Iris pigment epithelial cell (primary cell): ENCODE measurements at regions not wholly inside any gene's neighbourhood (a gene's known extent, or its start where the extent isn't known, plus 50 kb on each side); places are given as distances from the start of the nearest gene placed in this dataset.

ENCODE experiments used
- DNase-seq: peaks from one replicate; pipeline ENCODE4 v3.0.0-alpha.2; 2011; ENCODE audit warnings: low read depth

- DNase-seq, result no peak
Measured at GRCh38 chr3:70800951-70801350, 488.5 kb upstream of the MDFIC2 start.

- no peak for DNase-seq
Measured at GRCh38 chr3:70789878-70790277, 477.4 kb upstream of the MDFIC2 start.

DNA sequence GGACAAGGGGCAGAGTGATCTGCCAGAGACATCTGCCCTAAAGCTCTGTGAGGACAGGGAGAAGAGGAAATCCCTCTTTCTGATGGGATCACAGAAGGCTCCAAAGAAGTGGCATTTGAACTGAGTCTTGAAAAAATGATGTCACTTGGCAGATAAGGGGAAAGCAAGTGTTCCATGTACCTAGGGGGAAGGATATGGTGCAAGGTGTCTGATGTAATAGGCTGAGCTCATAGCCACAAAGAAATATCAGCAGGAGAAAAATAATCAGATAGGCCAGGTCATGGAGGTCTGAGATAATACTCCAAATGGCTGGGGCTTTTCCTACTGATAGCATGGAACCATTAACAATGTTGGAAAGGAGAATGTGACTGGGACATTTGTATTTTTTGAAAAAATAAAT is 468.4 kb upstream of the MDFIC2 start:
- no peak for DNase-seq

- no peak for DNase-seq
Measured at GRCh38 chr3:70779296-70779695, 466.9 kb upstream of the MDFIC2 start.

- no peak for DNase-seq
Measured at GRCh38 chr3:70776081-70776480, 463.6 kb upstream of the MDFIC2 start.

- no peak for DNase-seq
Measured at GRCh38 chr3:70775257-70775656, 462.8 kb upstream of the MDFIC2 start.

GRCh38 chr3:70774641-70775040 is 462.2 kb upstream of the MDFIC2 start:
- no peak for DNase-seq

GRCh38 chr3:70771426-70772147 is 459.1 kb upstream of the MDFIC2 start:
- DNase-seq, result peak; percentile 66

DNA sequence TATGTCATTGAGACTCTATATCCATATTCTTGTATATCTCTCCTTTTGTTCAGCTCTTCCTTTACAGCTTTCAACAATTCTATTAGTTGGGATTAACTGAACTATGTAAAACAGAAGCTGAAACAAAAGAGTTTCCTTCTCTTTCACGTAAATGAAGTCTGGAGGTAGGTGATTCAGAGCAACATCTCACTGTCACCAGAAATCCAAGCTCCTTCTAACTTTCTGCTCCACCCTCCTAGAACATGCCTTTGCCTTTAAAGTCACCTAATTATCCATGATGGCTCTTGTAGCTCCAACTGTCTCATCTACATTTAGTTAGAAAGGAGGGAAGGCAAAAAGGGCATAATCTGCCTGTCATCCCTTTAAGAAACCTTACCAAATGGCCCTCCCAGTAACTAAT is 458.2 kb upstream of the MDFIC2 start:
- DNase-seq, result no peak

DNA sequence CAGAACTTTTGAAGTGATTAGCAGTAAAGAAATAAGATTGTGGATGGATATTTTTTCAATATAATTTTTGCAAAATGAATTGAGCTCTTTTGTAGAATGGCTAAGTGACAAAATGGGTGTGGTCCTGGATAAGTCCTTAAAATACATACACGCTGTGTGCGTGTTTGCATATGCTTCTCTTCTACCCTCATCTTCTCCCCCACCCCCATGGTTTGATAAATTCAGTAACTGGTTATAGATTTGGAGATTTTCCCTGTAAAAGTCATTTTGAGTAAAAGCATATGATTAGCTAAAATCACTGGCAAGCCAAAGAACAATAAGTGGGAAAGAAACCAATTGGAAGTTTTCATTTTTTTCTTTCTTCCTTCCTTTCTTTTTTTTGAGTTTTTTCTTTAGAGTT is 453.9 kb upstream of the MDFIC2 start:
- DNase-seq, result no peak

DNA sequence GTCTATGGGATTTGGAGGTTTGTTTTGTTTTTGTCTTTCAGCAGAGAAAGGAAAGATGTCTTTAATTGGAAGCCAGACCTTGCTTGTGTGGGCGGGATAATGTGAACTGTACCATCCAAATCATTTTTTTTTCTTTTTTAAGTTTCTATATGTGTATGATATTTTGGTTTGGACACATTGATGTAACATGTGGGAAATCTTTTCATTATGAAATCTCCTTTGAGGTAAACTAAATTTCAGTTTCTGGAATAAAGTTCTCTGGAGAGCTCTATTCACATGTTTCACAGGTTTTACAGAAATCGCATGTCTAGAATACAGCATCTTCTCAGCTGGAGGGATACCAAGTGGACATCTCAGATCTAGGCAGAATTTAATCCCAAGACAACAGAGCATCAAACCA is 451.5 kb upstream of the MDFIC2 start:
- DNase-seq, result no peak

DNA sequence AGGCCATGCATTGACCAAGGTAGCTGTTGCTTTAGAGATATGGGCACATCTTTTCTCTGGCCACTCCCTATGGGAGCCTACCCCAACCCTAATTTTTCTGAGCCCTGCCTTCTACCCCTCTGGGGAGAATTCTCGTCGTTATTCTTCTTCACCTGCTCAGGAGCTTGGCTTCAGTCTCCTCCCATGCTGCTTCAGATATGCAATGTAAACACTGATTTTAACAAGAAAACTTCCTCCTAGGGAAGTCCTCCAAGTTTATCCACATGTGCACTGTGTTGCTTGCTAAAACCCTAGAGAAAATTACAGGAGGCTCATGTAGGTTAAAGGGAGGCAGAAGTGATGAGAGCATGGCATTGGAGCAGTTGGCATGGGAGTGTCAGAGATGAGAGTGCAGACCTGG is 445.2 kb upstream of the MDFIC2 start:
- no peak for DNase-seq

DNA sequence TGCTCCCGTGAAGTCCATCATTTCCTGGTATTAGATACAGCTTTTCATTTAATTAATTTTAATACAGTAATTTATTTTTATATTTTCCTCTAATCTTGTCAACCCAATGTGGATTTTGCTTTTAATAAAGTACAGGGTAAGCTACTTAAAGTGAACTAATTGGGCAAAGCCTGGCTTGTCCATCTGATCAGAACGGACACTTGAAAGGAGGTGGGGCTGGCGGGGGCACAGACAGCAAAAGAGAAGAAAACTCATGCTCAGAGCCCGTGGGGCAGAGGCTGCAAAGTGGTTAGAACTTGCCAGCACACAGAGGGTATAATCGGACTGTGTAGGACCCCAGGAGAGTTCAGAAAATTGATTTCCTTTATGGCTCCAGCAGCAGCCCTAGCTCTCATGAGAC is 443.1 kb upstream of the MDFIC2 start:
- DNase-seq, result no peak

DNA sequence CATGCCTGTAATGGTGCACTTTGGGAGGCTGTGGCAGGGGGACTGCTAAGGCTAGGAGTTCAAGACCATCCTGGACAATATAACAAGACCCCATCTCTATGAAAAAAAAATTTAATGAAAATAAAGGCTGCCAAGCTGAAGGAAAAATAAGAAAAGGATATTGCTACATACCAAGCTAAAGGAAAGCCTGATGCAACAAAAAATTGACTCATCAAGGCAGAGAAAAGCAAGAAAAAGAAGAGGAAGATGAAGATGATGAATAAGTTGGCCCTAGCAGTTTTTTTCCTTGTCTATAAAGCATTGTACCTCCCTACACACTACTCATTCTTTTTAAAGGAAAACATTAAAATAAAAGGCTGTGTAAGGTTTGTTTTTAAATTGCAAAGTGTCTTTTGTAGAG is 441.9 kb upstream of the MDFIC2 start:
- peak; percentile 60 for DNase-seq

DNA sequence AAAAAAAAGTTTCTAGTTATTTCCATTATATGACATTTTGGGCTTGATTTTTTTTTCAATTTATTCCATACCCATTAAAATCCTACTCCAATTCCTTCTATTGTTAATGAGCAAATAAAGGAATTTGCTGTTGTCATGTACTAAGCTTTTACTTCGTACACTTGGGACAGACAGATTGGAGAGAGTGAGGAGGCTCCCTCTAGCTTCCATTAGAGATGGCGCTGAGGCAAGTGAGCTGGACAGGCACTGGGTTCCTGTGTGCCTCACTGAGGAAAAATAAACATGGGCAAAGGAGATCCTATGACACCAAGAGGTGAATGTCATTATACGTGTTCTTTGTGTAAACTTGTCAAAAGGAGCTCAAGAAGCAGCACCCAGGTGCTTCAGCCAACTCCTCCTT is 441.1 kb upstream of the MDFIC2 start:
- no peak for DNase-seq

DNA sequence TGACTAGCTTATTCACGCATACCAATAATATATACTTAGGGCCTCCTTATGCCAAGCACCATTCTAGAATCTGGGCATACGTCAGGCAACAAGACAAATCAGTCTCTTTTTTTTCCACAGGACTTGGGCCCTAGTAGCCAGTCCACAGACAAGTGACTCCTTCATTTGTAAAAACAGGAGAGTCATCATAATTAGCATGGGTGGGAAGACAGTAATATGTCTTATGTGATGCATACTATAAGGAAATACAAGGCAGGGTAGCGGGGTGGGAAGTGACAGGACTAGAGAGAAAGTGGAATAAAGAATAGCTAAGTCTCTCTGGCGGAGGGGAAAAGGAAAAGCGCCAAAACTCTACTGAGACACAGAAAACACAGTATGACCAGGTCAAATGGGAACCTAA is 439.6 kb upstream of the MDFIC2 start:
- no peak for DNase-seq

DNA sequence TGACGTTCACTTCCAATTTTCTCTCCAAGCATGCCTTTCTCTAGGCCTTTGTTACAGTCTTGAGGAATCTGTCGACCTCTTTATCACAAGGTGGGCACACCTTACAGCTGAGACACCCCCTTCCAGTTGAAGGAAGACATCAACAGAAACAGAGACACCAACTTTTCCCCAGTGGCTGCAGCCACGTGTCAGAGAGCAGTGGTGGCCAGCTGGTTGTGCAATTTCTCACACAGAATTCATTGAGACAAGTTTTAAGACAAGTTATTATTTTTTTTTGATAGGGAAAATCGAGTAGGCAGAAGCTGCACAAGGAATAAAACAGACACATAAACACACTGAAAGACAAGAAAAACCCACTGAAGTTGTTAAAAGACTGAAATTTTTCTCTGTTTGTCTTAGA is 436.7 kb upstream of the MDFIC2 start:
- DNase-seq, result no peak

GRCh38 chr3:70748593-70748992 is 436.2 kb upstream of the MDFIC2 start:
- no peak for DNase-seq

- DNase-seq, result no peak
Measured at GRCh38 chr3:70747847-70748246, 435.4 kb upstream of the MDFIC2 start.

GRCh38 chr3:70744536-70744935 is 432.1 kb upstream of the MDFIC2 start:
- peak; percentile 57 for DNase-seq

DNA sequence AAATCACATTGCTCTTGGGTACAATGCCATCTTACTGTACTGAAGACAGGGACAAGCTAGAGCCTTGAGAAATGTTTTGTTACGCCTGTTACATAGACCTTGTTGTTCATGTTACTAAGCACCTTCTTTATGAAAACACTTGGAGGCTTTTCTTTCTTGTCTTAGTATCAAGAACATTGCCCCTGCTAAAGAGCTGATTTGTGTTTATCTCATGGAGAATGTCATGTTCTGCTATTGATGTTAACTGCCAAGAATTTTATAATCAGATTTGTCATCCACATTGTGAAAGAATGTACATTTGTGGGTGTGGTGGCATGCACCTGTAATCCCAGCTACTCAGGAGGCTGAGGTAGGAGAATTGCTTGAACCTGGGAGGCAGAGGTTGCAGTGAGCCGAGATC is 431.3 kb upstream of the MDFIC2 start:
- peak; percentile 26 for DNase-seq

DNA sequence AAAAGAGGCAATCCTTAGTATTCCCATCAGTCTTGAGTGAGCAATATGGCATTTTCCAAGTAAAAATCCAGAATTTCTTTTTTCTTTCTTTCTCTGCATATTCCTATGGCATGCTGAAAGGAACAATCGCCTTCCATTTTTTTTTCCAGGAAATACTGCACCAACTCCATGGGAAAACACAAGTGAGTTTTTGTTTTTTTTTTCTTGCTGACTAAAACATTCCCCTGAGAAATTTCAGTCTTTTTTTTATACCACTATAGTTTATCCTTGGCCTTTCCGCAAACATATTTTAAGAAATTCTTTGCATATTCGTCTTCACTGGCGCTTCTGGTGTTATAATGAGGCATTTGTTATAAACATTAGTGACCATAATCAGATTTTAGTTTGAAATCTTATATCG is 429.6 kb upstream of the MDFIC2 start:
- no peak for DNase-seq

GRCh38 chr3:70740872-70741271 is 428.4 kb upstream of the MDFIC2 start:
- no peak for DNase-seq

GRCh38 chr3:70740071-70740470 is 427.6 kb upstream of the MDFIC2 start:
- no peak for DNase-seq

- no peak for DNase-seq
Measured at GRCh38 chr3:70738291-70738681, 425.8 kb upstream of the MDFIC2 start.
